WTC11 (cell line): ENCODE measurements at regions not wholly inside any gene's neighbourhood (a gene's known extent, or its start where the extent isn't known, plus 50 kb on each side); places are given as distances from the start of the nearest gene placed in this dataset.

ENCODE experiments used
- CBFB ChIP-seq: sonication (generic); formaldehyde crosslinking; IDR thresholded peaks from 2 replicates; pipeline ENCODE4 v1.8.1; 2022; ENCODE audit warnings: mild to moderate bottlenecking, low read depth, missing genetic modification reagents
- TCF7 ChIP-seq: sonication (generic); formaldehyde crosslinking; IDR thresholded peaks from 2 replicates; pipeline ENCODE4 v1.8.0; 2022; ENCODE audit warnings: mild to moderate bottlenecking, low read depth, missing genetic modification reagents, moderate library complexity
- TEAD1 ChIP-seq: sonication (generic); formaldehyde crosslinking; IDR thresholded peaks from 2 replicates; pipeline ENCODE4 v1.8.0; 2022; ENCODE audit warnings: mild to moderate bottlenecking, missing genetic modification reagents
- TF ChIP-seq, protein P1 (sequence below): fragments of 200-600 bp; IDR thresholded peaks from 2 replicates; pipeline ENCODE4 v1.8.0; 2022; ENCODE audit warnings: antibody characterized with exemption
- TF ChIP-seq, protein P2 (sequence below): sonication (generic); formaldehyde crosslinking; IDR thresholded peaks from 2 replicates; pipeline ENCODE4 v1.8.1; 2023; ENCODE audit warnings: mild to moderate bottlenecking, moderate library complexity, missing genetic modification reagents
- TF ChIP-seq, protein P3 (sequence below): sonication (generic); formaldehyde crosslinking; IDR thresholded peaks from 2 replicates; pipeline ENCODE4 v1.8.0; 2023; ENCODE audit warnings: missing genetic modification reagents, mild to moderate bottlenecking, borderline replicate concordance

DNA sequence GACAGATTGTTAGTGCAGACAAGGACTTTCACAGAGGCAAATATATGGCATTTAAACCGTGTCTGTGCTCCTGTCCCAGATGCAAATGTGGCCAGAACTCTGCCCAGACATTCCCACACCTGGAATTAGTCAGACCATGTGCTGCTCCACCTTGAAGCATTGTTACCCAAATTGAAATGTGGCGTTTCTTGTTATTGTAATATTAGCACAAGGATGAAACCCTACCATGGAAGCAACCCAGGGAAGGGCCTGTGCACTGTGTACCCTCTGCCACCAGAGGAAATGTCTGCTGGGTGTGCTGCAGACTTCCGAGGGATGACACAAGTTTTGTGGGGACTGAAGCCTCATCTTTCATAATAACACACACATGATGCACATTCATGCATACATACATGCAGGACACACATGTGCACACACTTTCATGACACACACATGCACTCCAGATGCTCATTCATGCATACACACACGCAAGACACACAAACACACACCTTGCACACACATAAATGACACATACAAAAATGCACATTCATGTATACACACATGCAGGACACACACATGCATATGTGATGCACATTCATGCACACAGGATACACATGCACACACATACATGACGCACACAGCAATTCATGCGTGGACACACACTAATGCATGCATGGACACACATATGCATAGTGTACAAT, 133.2 kb upstream of the SNTG2 start:
- TF ChIP-seq TEAD1 (no peak), CBFB (no peak), TCF7 (no peak)
- TF ChIP-seq, protein P1, sequence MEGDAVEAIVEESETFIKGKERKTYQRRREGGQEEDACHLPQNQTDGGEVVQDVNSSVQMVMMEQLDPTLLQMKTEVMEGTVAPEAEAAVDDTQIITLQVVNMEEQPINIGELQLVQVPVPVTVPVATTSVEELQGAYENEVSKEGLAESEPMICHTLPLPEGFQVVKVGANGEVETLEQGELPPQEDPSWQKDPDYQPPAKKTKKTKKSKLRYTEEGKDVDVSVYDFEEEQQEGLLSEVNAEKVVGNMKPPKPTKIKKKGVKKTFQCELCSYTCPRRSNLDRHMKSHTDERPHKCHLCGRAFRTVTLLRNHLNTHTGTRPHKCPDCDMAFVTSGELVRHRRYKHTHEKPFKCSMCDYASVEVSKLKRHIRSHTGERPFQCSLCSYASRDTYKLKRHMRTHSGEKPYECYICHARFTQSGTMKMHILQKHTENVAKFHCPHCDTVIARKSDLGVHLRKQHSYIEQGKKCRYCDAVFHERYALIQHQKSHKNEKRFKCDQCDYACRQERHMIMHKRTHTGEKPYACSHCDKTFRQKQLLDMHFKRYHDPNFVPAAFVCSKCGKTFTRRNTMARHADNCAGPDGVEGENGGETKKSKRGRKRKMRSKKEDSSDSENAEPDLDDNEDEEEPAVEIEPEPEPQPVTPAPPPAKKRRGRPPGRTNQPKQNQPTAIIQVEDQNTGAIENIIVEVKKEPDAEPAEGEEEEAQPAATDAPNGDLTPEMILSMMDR, result no peak
- TF ChIP-seq, protein P2, sequence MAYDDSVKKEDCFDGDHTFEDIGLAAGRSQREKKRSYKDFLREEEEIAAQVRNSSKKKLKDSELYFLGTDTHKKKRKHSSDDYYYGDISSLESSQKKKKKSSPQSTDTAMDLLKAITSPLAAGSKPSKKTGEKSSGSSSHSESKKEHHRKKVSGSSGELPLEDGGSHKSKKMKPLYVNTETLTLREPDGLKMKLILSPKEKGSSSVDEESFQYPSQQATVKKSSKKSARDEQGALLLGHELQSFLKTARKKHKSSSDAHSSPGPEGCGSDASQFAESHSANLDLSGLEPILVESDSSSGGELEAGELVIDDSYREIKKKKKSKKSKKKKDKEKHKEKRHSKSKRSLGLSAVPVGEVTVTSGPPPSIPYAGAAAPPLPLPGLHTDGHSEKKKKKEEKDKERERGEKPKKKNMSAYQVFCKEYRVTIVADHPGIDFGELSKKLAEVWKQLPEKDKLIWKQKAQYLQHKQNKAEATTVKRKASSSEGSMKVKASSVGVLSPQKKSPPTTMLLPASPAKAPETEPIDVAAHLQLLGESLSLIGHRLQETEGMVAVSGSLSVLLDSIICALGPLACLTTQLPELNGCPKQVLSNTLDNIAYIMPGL (CRISPR knock-in tag), result no peak
- TF ChIP-seq, protein P3, sequence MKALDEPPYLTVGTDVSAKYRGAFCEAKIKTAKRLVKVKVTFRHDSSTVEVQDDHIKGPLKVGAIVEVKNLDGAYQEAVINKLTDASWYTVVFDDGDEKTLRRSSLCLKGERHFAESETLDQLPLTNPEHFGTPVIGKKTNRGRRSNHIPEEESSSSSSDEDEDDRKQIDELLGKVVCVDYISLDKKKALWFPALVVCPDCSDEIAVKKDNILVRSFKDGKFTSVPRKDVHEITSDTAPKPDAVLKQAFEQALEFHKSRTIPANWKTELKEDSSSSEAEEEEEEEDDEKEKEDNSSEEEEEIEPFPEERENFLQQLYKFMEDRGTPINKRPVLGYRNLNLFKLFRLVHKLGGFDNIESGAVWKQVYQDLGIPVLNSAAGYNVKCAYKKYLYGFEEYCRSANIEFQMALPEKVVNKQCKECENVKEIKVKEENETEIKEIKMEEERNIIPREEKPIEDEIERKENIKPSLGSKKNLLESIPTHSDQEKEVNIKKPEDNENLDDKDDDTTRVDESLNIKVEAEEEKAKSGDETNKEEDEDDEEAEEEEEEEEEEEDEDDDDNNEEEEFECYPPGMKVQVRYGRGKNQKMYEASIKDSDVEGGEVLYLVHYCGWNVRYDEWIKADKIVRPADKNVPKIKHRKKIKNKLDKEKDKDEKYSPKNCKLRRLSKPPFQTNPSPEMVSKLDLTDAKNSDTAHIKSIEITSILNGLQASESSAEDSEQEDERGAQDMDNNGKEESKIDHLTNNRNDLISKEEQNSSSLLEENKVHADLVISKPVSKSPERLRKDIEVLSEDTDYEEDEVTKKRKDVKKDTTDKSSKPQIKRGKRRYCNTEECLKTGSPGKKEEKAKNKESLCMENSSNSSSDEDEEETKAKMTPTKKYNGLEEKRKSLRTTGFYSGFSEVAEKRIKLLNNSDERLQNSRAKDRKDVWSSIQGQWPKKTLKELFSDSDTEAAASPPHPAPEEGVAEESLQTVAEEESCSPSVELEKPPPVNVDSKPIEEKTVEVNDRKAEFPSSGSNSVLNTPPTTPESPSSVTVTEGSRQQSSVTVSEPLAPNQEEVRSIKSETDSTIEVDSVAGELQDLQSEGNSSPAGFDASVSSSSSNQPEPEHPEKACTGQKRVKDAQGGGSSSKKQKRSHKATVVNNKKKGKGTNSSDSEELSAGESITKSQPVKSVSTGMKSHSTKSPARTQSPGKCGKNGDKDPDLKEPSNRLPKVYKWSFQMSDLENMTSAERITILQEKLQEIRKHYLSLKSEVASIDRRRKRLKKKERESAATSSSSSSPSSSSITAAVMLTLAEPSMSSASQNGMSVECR (CRISPR knock-in tag), result no peak
